H1 (cell line): ENCODE measurements at regions not wholly inside any gene's neighbourhood (a gene's known extent, or its start where the extent isn't known, plus 50 kb on each side); places are given as distances from the start of the nearest gene placed in this dataset.

Source experiments
- SP1 ChIP-seq: IDR thresholded peaks from 2 replicates; pipeline ENCODE4 v1.6.1; 2011; ENCODE audit warnings: low read depth, low read length
- SRF ChIP-seq: IDR thresholded peaks from 2 replicates; pipeline ENCODE4 v1.6.1; 2011; ENCODE audit warnings: mild to moderate bottlenecking, low read depth, low read length, moderate library complexity
- TAF1 ChIP-seq: IDR thresholded peaks from 2 replicates; pipeline ENCODE4 v1.6.1; 2011; ENCODE audit warnings: mild to moderate bottlenecking, low read depth, low read length
- USF2 ChIP-seq: IDR thresholded peaks from 2 replicates; pipeline ENCODE4 v1.6.1; 2011; ENCODE audit warnings: low read length, improper control_type of control experiment
- TF ChIP-seq, protein P1 (sequence below), 3 experiments: IDR thresholded peaks; 1 replicate in 2 of 3; 2 replicates in 1 of 3; pipeline versions ENCODE4 v1.5.1 to v1.6.1; 2011; ENCODE audit warnings: low read length in 3 of 3, mild to moderate bottlenecking in 3 of 3, inconsistent platforms in 2 of 3, low read depth in 1 of 3, moderate library complexity in 1 of 3; ENCODE audit not compliant: insufficient read depth in 1 of 3; ENCODE audit errors: control extremely low read depth in 1 of 3

DNA sequence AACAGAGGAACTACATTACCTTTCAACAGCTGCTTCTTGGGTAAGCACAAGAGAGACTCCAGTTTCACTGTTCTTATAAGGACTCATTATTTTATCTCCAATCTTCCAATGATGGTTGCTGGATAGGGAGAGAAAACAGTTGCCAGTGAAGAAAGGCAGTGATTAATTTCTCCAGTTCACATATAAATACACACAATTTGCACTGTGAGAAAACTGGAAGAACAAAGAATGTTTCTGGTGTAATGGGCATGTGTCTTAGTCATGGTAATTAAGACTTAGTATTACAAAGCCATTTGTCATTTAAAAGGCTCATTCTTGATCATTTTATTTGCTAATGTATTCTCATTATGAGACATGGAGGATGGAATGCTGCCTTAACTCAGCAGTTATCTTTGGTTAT lies 78.0 kb upstream of the FAR2 start:
- TF ChIP-seq, protein P1, sequence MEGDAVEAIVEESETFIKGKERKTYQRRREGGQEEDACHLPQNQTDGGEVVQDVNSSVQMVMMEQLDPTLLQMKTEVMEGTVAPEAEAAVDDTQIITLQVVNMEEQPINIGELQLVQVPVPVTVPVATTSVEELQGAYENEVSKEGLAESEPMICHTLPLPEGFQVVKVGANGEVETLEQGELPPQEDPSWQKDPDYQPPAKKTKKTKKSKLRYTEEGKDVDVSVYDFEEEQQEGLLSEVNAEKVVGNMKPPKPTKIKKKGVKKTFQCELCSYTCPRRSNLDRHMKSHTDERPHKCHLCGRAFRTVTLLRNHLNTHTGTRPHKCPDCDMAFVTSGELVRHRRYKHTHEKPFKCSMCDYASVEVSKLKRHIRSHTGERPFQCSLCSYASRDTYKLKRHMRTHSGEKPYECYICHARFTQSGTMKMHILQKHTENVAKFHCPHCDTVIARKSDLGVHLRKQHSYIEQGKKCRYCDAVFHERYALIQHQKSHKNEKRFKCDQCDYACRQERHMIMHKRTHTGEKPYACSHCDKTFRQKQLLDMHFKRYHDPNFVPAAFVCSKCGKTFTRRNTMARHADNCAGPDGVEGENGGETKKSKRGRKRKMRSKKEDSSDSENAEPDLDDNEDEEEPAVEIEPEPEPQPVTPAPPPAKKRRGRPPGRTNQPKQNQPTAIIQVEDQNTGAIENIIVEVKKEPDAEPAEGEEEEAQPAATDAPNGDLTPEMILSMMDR (IDR thresholded peaks at IDR 0.05; ENCODE audit: control extremely low read depth in 1 of 3, insufficient read depth in 1 of 3, low read depth in 1 of 3, low read length in 3 of 3) = no peak
- TF ChIP-seq SP1 = no peak
- TF ChIP-seq SRF = no peak
- TF ChIP-seq TAF1 = no peak
- no peak for TF ChIP-seq USF2
